H1 (cell line): ENCODE measurements at regions not wholly inside any gene's neighbourhood (a gene's known extent, or its start where the extent isn't known, plus 50 kb on each side); places are given as distances from the start of the nearest gene placed in this dataset.

Experiments
- CTCF ChIA-PET: fragments of 300-600 bp; sonication (Branson Sonifier 250); formaldehyde crosslinking; loops from one replicate; lab custom pipeline; 2021; ENCODE audit not compliant: partially characterized antibody; lab: Charles Lee
- POLR2A ChIA-PET: fragments of 300-600 bp; sonication (Branson Sonifier 250); formaldehyde crosslinking; loops from one replicate; lab custom pipeline; 2021; ENCODE audit warnings: inconsistent platforms; ENCODE audit not compliant: partially characterized antibody; lab: Charles Lee
- DNase-seq, 2 experiments: peaks; one replicate each; pipeline versions ENCODE4 v3.0.0 to v3.0.0-alpha.2; 2010 to 2022; ENCODE audit warnings: low spot score in 2 of 2, low read depth in 1 of 2, mixed read lengths in 1 of 2
- FAIRE-seq: peaks from 2 replicates; lab custom pipeline; 2011; peaks lifted over from hg19 to GRCh38; lab: Jason Lieb, UNC
- H2AFZ ChIP-seq: 2 replicates; pipeline ENCODE4 v1.8.1; 2012; ENCODE audit warnings: low read length, inconsistent platforms
- H2AK5ac ChIP-seq: 2 replicates; pipeline ENCODE4 v1.6.1; 2013; ENCODE audit warnings: low read depth, low read length
- H2BK120ac ChIP-seq: replicated peaks from 2 replicates; pipeline ENCODE3; 2013; ENCODE audit warnings: low read depth, low read length, inconsistent platforms
- H2BK12ac ChIP-seq: 2 replicates; pipeline ENCODE4 v1.6.1; 2013; ENCODE audit warnings: low read depth, low read length
- H2BK15ac ChIP-seq: 2 replicates; pipeline ENCODE4 v1.6.1; 2013; ENCODE audit warnings: low read length
- H2BK20ac ChIP-seq: 2 replicates; pipeline ENCODE4 v1.6.1; 2013; ENCODE audit warnings: low read length
- H2BK5ac ChIP-seq: 2 replicates; pipeline ENCODE4 v1.6.1; 2013; ENCODE audit warnings: low read depth, low read length
- H3K14ac ChIP-seq: 2 replicates; pipeline ENCODE4 v1.6.1; 2013; ENCODE audit warnings: inconsistent platforms; ENCODE audit not compliant: insufficient read length
- H3K18ac ChIP-seq: 2 replicates; pipeline ENCODE4 v1.6.1; 2013; ENCODE audit warnings: low read length; ENCODE audit errors: extremely low read depth
- H3K23ac ChIP-seq: 2 replicates; pipeline ENCODE4 v1.6.1; 2013; ENCODE audit warnings: inconsistent platforms; ENCODE audit not compliant: insufficient read length
- H3K23me2 ChIP-seq: 2 replicates; pipeline ENCODE4 v1.6.1; 2013; ENCODE audit warnings: low read depth, low read length
- H3K27ac ChIP-seq: 2 replicates; pipeline ENCODE4 v1.6.1; 2011; ENCODE audit warnings: low read depth, low read length, inconsistent platforms
- H3K27me3 ChIP-seq, 4 experiments: replicated peaks in 1 of 4; 1 replicate in 1 of 4; 2 replicates in 3 of 4; pipeline versions ENCODE4 v1.6.1 to v1.8.1; 2011 to 2013; ENCODE audit warnings: low read length in 3 of 4, mild to moderate bottlenecking in 3 of 4, inconsistent platforms in 2 of 4, mixed read lengths in 2 of 4, moderate library complexity in 1 of 4; ENCODE audit not compliant: control insufficient read depth in 3 of 4, insufficient read depth in 3 of 4; ENCODE audit errors: extremely low read depth in 1 of 4
- H3K36me3 ChIP-seq, 4 experiments: 2 replicates each; pipeline versions ENCODE4 v1.6.1 to v1.8.1; 2011 to 2013; ENCODE audit warnings: mild to moderate bottlenecking in 4 of 4, low read length in 3 of 4, moderate library complexity in 2 of 4, control low read depth in 1 of 4, inconsistent platforms in 1 of 4; ENCODE audit not compliant: insufficient read depth in 4 of 4, control insufficient read depth in 2 of 4
- H3K4ac ChIP-seq: replicated peaks from 2 replicates; pipeline ENCODE3; 2013; ENCODE audit warnings: low read length, low read depth, mixed read lengths, inconsistent platforms; ENCODE audit not compliant: insufficient read length
- H3K4me1 ChIP-seq, 4 experiments: replicated peaks in 1 of 4; 1 replicate in 1 of 4; 2 replicates in 3 of 4; pipeline versions ENCODE4 v1.6.1 to v1.8.1; 2011 to 2013; ENCODE audit warnings: low read length in 3 of 4, inconsistent platforms in 2 of 4, mixed read lengths in 1 of 4; ENCODE audit not compliant: insufficient read depth in 4 of 4, control insufficient read depth in 3 of 4
- H3K4me2 ChIP-seq, 2 experiments: 2 replicates each; pipeline versions ENCODE4 v1.6.1 to v1.8.1; 2011 to 2013; ENCODE audit warnings: low read depth in 2 of 2, low read length in 2 of 2, control low read depth in 1 of 2, inconsistent platforms in 1 of 2, mild to moderate bottlenecking in 1 of 2; ENCODE audit not compliant: insufficient read depth in 1 of 2
- H3K4me3 ChIP-seq, 4 experiments: fragments of 200-600, 300-600 bp in 1 of 4; sonication (generic), shearing (Covaris generic), sonication (Bioruptor Twin) in 1 of 4; 2 replicates each; pipeline versions ENCODE4 v1.5.1 to v1.8.1; 2011 to 2016; ENCODE audit warnings: low read length in 4 of 4, low read depth in 3 of 4, control low read depth in 2 of 4, inconsistent platforms in 2 of 4, mild to moderate bottlenecking in 2 of 4, mixed read lengths in 1 of 4, moderate library complexity in 1 of 4; ENCODE audit not compliant: insufficient read depth in 2 of 4; ENCODE audit errors: extremely low read depth in 1 of 4
- H3K56ac ChIP-seq: replicated peaks from 2 replicates; pipeline ENCODE3; 2013; ENCODE audit warnings: low read depth, mild to moderate bottlenecking, mixed read lengths, low read length, inconsistent platforms; ENCODE audit not compliant: insufficient read length
- H3K79me1 ChIP-seq: 2 replicates; pipeline ENCODE4 v1.6.1; 2013; ENCODE audit warnings: low read depth, low read length, control low read depth
- H3K79me2 ChIP-seq, 2 experiments: 2 replicates each; pipeline versions ENCODE4 v1.6.1 to v1.8.1; 2012 to 2013; ENCODE audit warnings: low read length in 2 of 2, mild to moderate bottlenecking in 2 of 2, inconsistent platforms in 1 of 2; ENCODE audit not compliant: insufficient read depth in 2 of 2, control insufficient read depth in 1 of 2
- H3K9ac ChIP-seq, 4 experiments: replicated peaks in 1 of 4; 1 replicate in 1 of 4; 2 replicates in 3 of 4; pipeline versions ENCODE4 v1.6.1 to v1.8.1; 2011 to 2013; ENCODE audit warnings: low read depth in 3 of 4, low read length in 3 of 4, control low read depth in 2 of 4, mild to moderate bottlenecking in 2 of 4, moderate library complexity in 2 of 4, inconsistent platforms in 1 of 4; ENCODE audit errors: extremely low read depth in 1 of 4
- H3K9me3 ChIP-seq, 2 experiments: 2 replicates each; pipeline versions ENCODE4 v1.6.1 to v1.8.1; 2012 to 2013; ENCODE audit warnings: mild to moderate bottlenecking in 2 of 2, moderate library complexity in 2 of 2, control low read depth in 1 of 2, inconsistent platforms in 1 of 2, low read depth in 1 of 2, low read length in 1 of 2, mixed read lengths in 1 of 2; ENCODE audit not compliant: insufficient read depth in 2 of 2
- H4K20me1 ChIP-seq, 2 experiments: replicated peaks in 1 of 2; 2 replicates each; pipeline versions ENCODE3 to v1.8.1; 2011 to 2013; ENCODE audit warnings: inconsistent platforms in 2 of 2, low read length in 2 of 2, mild to moderate bottlenecking in 1 of 2; ENCODE audit not compliant: insufficient read depth in 2 of 2, control insufficient read depth in 1 of 2
- H4K5ac ChIP-seq: 2 replicates; pipeline ENCODE4 v1.6.1; 2013; ENCODE audit warnings: low read length, low read depth, mixed read lengths, inconsistent platforms; ENCODE audit not compliant: insufficient read length
- H4K8ac ChIP-seq: 2 replicates; pipeline ENCODE4 v1.8.0; 2013; ENCODE audit warnings: mild to moderate bottlenecking, moderate library complexity, low read length, inconsistent platforms; ENCODE audit not compliant: insufficient read depth; ENCODE audit errors: extremely low read depth
- H4K91ac ChIP-seq: replicated peaks from 2 replicates; pipeline ENCODE3; 2013; ENCODE audit warnings: low read length, mixed read lengths, inconsistent platforms; ENCODE audit not compliant: insufficient read length
- ATF3 ChIP-seq: IDR thresholded peaks from 2 replicates; pipeline ENCODE4 v1.6.1; 2011; ENCODE audit warnings: low read depth, mild to moderate bottlenecking, low read length; ENCODE audit not compliant: insufficient read depth
- CREB1 ChIP-seq: IDR thresholded peaks from 2 replicates; pipeline ENCODE4 v1.6.1; 2012; ENCODE audit warnings: inconsistent platforms
- CTBP2 ChIP-seq: IDR thresholded peaks from 2 replicates; pipeline ENCODE4 v1.7.0; 2011; ENCODE audit warnings: borderline replicate concordance, mild to moderate bottlenecking, moderate library complexity, mixed read lengths, low read length; ENCODE audit not compliant: insufficient read depth, insufficient read length
- RAD21 ChIP-seq, 2 experiments: IDR thresholded peaks in 1 of 2; conservative IDR thresholded peaks in 1 of 2; 2 replicates each; pipeline ENCODE4 v1.6.1; 2011; ENCODE audit warnings: low read depth in 2 of 2, low read length in 2 of 2, improper control_type of control experiment in 1 of 2, inconsistent platforms in 1 of 2, mild to moderate bottlenecking in 1 of 2, moderate library complexity in 1 of 2
- SIRT6 ChIP-seq: IDR thresholded peaks from one replicate; pipeline ENCODE4 v1.7.1; 2012; ENCODE audit warnings: low read length, inconsistent platforms
- SP4 ChIP-seq: IDR thresholded peaks from 2 replicates; pipeline ENCODE4 v1.6.1; 2012; ENCODE audit warnings: low read length, inconsistent platforms
- TAF1 ChIP-seq: IDR thresholded peaks from 2 replicates; pipeline ENCODE4 v1.6.1; 2011; ENCODE audit warnings: mild to moderate bottlenecking, low read depth, low read length
- TCF12 ChIP-seq: IDR thresholded peaks from 2 replicates; pipeline ENCODE4 v1.6.1; 2011; ENCODE audit warnings: low read depth, mild to moderate bottlenecking, low read length
- WGBS, 2 experiments: shearing (Covaris generic) in 1 of 2; methylation state at CpG; one replicate each; pipeline versions ENCODE4 v1.1.6 to v1.1.7; 2013 to 2015; ENCODE audit warnings: low lambda C conversion rate in 2 of 2, mixed read lengths in 2 of 2, inconsistent platforms in 1 of 2, low coverage in 1 of 2, missing lambda C conversion rate in 1 of 2; ENCODE audit not compliant: insufficient replicate concordance in 2 of 2, insufficient coverage in 1 of 2, insufficient read length in 1 of 2; ENCODE audit errors: extremely low coverage in 1 of 2, missing lambda C conversion rate in 1 of 2; 5-methylcytosine and 5-hydroxymethylcytosine counted together

- Histone ChIP-seq H2BK15ac (no peak overlapping the region), H4K8ac (no peak overlapping the region), H3K18ac (no peak overlapping the region), H2BK12ac (no peak overlapping the region), H3K4me1 (no peaks in the 10 kb centered on the region), H2BK5ac (no peak overlapping the region), H4K20me1 (no peaks in the 10 kb centered on the region), H3K56ac (no peak overlapping the region), H3K9me3 (no peaks in the 10 kb centered on the region), H3K23ac (no peak overlapping the region), H3K4ac (no peak overlapping the region), H2BK120ac (no peak overlapping the region), H2AK5ac (no peak overlapping the region), H3K79me2 (no peaks in the 10 kb centered on the region), H2AFZ (no peak overlapping the region), H3K27me3 (no peaks in the 10 kb centered on the region), H3K4me3 (no peak overlapping the region), H3K14ac (no peak overlapping the region), H3K27ac (no peak overlapping the region), H3K23me2 (no peaks in the 10 kb centered on the region), H3K4me2 (no peak overlapping the region), H3K79me1 (no peaks in the 10 kb centered on the region), H3K36me3 (no peaks in the 10 kb centered on the region), H4K5ac (no peak overlapping the region), H2BK20ac (no peak overlapping the region), H3K9ac (no peak overlapping the region), H4K91ac (no peak overlapping the region)
- FAIRE-seq: no peak
- TF ChIP-seq CREB1: no peak
- no peak for TF ChIP-seq TCF12
- no peak for TF ChIP-seq SP4
- TF ChIP-seq CTBP2: no peak
- no peak for TF ChIP-seq TAF1
- no peak for TF ChIP-seq RAD21 (IDR thresholded peaks at IDR 0.05 in 1 of 2, conservative IDR thresholded peaks at IDR 0.05 in 1 of 2; ENCODE audit: low read depth in 2 of 2, low read length in 2 of 2)
- no peak for TF ChIP-seq SIRT6
- no peak for TF ChIP-seq ATF3
- DNase-seq: no peak
- 93% methylated on average over 7 of the region's 7 CpGs; no CpG with 5 or more reads in 1 of the 2 experiments for WGBS, 2 experiments
- CTCF ChIA-PET: interaction anchor here (0.7 kb wide), 1 partner anchor 9 kb away, joined by 3 read pairs; no protein-coding TSS in a partner anchor
- POLR2A ChIA-PET: no interaction called here
Observed at GRCh38 chr2:221097949-221098348, 474.2 kb downstream of the EPHA4 start.
